Activated CD4-positive, CD25-positive, alpha-beta regulatory T cell treated with anti-CD3 and anti-CD28 coated beads, Interleukin-2, amount 50 U/mL, for 16 hours (primary cell): ENCODE measurements at regions not wholly inside any gene's neighbourhood (a gene's known extent, or its start where the extent isn't known, plus 50 kb on each side); places are given as distances from the start of the nearest gene placed in this dataset.

Experiments
- DNase-seq: peaks from one replicate; pipeline ENCODE4 v3.0.0-alpha.2; 2020; ENCODE audit warnings: low read depth, low spot score

DNA sequence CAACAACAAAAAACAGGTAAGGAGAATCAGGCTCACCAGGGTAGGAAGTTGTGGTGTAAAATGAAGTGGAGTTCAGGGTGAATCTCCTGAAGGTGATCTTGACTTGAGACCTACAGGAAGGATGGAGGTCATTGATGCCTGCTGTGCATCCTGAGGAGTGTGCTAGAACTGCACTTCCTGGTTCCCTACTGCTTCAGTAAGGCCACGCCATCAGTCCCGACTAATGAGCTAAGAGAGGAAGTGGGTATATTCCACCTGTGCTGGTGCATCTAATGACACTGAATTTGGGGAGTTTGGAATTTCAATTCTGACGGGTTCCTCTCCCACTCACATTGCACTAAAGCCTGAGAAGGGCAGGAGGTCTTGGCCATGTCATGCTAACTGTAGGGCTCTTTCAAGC lies 349.3 kb upstream of the SLC14A2 start:
- DNase-seq = no peak

DNA sequence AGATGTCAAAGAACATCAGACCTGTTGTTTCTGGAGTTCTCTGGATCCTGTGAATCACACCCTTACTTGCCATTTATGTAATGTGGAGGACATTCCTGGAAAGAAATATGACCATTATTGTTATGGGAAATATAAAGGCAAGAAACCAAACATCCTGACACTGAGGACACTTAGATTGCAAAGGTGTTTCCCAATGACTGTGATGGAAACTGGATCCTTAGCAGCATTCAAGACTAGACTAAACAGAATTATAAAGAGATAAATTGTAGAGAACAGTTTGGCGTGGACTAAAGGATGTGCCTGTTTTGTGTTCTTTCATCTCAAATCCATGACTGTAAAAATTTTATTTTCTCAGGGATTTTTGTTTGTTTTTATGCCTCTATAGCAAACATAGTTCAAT lies 347.7 kb upstream of the SLC14A2 start:
- DNase-seq = no peak

GRCh38 chr18:45268583-45268982 lies 346.7 kb upstream of the SLC14A2 start:
- DNase-seq = no peak

GRCh38 chr18:45270289-45270771 lies 344.9 kb upstream of the SLC14A2 start:
- no peak for DNase-seq

DNA sequence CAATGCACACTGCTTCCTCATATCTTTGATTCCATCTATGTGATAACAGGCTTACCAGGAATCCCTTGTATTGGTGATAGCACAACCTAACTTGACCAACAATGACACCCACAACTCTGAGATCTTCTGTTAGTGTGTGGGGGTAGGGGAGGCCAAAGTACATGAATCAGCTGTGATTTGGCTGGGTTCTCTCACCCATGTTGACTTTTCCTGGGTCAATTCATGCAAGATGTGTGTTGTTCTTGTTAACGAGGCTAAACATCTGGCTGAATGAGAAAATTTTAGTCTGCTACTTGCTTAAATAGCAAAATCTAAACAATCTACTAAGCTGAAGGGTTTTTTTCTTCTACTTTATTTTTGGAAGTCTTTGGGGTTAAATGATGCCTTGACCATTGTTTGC lies 341.2 kb upstream of the SLC14A2 start:
- no peak for DNase-seq

- DNase-seq = no peak
Measured at GRCh38 chr18:45275367-45276113, 339.7 kb upstream of the SLC14A2 start.

GRCh38 chr18:45276878-45277277 lies 338.4 kb upstream of the SLC14A2 start:
- DNase-seq = no peak

DNA sequence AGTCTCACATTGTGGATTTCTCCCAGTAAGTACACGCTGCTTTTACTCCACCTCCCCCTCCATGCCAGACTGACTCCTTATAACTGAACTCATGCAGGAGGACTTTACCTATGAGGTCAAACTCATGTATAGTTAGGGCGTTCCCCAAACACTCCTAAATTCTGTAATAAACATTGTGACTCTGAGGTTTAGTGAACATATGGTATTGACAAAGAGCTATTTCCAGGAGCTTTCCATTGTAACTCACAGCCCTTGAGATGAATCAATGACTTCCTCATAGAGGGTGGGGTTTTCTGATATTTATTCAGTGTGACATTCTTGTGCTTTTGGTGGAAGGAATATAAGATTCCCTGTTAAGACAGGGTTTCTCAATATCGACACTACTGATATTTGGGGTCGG lies 337.4 kb upstream of the SLC14A2 start:
- DNase-seq = no peak

DNA sequence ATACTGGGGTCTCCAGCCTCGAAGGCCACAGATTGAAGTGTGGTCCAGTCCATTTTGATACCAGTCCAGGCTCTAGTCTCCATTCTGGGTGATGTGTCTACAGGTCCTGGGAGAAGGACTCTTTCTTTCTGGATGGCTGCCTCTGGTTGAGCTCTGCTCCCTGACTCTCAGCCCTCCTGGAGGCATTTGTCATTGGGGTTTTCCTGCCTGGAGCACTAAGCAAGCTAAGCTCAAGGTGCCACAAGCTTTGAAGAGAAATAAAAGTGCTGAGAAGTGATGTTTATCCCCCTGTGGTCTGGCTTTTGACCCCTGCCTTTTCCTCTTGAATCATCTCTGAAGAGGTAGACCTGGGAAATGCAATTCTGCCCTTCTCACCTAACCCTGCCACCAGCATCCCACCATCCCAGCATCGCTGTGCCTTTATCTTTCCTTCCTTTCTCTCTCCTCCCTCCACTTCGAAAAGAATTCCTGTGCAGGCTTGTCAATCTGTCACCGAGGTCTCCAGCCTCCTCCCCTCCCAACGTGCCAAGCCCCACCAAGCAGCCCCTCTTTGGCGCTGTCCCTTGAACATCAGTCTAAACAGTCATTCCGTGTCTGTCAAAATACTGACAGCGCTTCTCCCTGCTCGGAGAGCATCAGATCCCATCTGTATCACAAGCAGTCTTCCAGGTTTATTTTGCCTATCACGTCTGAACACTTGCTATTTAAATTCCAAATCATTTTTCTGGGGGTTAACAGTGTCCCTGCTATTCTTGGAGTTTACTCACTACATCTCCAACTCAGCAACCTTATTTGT lies 334.6 kb upstream of the SLC14A2 start:
- DNase-seq = no peak

- no peak for DNase-seq
Measured at GRCh38 chr18:45282101-45282812, 333.0 kb upstream of the SLC14A2 start.

GRCh38 chr18:45284174-45284573 lies 331.1 kb upstream of the SLC14A2 start:
- DNase-seq = no peak

GRCh38 chr18:45284851-45285250 lies 330.4 kb upstream of the SLC14A2 start:
- DNase-seq = no peak

GRCh38 chr18:45285251-45285650 lies 330.0 kb upstream of the SLC14A2 start:
- DNase-seq = no peak

GRCh38 chr18:45286431-45286830 lies 328.8 kb upstream of the SLC14A2 start:
- no peak for DNase-seq

DNA sequence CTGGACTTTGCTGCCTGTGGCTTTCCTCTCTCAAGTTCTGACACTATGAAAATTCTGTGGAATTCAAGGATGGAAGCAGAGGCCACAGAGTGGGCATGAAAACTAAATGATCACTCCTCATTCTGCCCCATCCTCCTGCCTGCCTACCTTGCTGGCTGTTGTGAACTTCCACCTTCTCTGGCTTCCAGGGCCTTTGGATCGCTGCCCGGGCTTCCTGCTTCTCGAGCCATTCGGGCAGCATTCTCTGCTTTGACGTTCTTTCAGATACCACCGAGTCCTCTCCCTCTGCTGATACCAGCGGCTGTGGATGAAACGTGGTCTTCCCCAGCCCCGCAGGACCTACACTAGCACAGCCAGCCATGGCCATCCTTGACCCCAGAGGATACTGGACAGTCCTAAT lies 327.7 kb upstream of the SLC14A2 start:
- no peak for DNase-seq

DNA sequence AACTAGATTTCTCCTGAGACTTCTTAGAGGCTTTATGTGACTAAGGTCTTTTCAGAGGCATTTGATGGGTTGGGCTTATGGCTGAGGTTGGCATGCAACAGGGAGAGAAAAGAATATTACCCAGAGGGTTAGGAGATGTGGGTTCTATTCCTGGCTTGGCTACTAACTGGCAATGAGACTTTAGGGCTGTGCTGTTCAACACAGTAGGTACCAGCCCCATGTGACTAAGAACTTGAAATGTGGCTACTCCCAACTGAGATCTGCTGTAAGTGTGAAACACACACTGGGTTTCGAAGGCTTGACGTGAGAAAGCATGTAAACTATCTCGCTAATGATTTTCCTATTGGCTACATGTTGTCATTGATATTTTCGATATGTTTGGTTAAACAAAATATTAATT lies 324.9 kb upstream of the SLC14A2 start:
- no peak for DNase-seq

DNA sequence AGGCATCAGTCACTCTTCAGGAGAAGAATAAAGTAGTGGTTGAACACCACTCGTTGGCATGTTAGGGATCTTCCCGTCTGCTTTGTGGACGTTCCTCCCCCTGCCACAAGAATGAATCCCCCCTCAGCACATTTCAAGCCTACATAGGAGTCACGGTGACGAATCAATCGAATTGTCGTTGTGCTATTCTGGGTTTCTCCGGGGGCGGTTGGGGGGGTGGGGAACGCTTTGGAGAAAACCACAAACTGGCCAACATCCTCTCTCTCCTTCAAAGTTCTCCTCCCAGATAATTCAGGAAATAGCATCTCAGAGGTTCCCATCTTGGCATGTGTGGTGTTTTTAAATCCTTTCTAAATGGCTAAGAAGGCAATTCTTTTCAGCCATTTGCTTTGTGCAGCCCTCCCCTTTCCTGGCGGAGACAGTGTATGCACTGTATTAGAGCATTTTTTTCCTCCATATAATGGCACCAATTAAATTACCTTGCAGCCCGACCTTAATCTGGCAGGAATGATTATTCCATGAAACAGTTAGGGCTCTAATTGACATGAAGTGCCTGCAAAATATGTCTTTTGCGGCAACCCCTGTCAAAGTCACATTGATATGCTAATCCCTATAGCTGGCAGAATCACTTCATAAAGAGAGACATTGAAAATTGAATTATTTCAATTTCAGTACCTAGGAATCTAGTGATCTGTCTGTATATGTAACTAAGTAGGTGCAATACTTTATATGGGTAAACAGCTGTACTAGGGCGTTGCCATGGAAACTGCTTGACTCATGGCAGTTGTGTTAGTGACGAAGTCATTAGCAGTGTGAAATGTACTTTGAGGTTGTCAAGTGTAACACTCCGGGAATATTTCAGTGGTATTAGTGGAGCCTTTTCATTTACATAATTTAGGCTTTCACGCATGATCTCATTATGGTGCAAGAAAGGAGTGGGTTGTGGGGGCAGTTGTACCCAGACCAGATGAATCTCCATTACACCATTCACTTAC lies 323.4 kb upstream of the SLC14A2 start:
- DNase-seq = no peak

DNA sequence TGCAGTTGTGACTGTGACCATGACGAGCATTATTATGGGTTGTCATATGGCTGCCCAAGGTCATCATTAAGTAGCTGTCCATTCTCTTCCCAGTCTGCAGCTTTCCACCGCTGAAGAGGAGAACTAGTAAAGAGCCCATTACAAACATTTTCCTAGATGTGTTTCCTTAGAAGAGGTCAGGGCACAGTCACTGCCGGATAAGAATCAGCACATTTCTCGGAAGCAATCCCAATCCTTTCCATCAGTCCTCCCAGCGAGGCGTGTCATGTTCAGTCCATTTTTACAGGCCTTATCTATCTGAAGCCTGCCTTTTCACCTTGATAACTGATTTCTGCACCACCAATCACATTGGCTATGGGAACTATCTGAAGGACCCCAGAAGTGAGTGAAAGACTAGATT lies 319.9 kb upstream of the SLC14A2 start:
- DNase-seq = no peak

- DNase-seq = no peak
Measured at GRCh38 chr18:45298986-45299385, 316.3 kb upstream of the SLC14A2 start.

GRCh38 chr18:45303026-45303425 lies 312.2 kb upstream of the SLC14A2 start:
- no peak for DNase-seq

DNA sequence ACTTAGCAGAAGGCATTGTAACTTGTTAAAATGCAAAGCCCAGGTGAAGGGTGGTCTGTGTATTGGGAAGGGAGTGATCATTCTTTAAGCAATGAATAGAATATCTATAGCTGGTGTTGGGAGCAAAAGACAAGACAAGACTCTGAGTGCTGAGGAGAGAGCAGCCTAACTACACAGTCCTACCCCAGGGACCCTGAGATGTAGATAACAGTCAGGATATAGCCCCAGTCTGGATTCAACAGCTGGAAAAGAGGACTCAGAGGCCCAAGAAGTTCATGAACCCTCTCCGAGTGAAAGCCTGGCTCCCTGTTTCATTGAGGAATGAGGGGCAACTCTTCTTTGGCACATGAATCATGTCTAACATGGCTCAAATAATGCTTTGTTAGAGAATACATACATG lies 310.7 kb upstream of the SLC14A2 start:
- no peak for DNase-seq
